Stimulated activated CD4-positive, alpha-beta T cell treated with anti-CD3 and anti-CD28 coated beads, Interleukin-1b, Interleukin-23, amount 100 ng/mL, for 1 hour (primary cell): ENCODE measurements at regions not wholly inside any gene's neighbourhood (a gene's known extent, or its start where the extent isn't known, plus 50 kb on each side); places are given as distances from the start of the nearest gene placed in this dataset.
"Not testable (repeated sequence)": the region's sequence is repeated elsewhere in the genome, so short reads cannot be mapped to it uniquely, and the experiment has no call there.

Source experiments
- DNase-seq, 2 donors: peaks; one replicate each; pipeline ENCODE4 v3.0.0-alpha.2; 2020; ENCODE audit warnings: low read depth in 2 of 2

DNA sequence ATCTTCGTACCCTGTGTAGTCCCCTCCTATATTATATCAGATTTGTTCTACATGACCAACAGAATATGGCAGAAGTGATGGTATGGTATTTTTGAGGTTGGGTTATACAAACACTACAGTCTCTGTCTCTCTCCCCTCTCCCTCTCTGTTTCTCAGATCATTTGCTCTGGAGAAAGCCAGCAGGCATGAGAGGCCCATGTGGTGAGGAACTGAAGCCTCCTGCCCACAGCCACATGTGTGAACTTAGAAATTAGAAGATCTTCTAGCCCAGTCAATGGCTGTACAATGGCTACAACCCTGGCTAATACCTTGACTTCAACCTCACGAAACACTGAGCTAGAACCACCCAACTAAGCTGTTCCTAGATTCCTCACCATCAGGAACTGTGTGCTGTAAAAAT lies 250.6 kb downstream of the SMAD2 start:
- no peak for DNase-seq

DNA sequence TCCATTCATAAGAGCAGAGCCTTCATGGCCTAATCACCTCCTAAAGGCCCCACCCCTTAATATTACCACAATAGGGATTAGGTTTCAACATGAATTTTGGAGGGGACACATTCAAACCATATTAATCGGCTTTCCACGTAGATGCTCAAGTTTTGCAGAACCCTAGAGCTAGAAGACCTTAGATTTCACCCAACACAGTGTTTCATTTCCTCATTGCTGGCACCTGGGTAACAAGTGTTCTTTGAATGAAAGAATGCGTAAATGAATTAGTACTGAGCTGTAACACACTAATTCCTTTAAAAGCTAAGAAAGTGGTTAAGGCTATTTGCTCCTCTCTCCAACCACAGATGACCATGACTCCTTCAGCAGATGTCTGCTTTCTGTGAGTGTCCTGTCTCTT lies 252.5 kb downstream of the SMAD2 start:
- DNase-seq = no peak

- no peak for DNase-seq
These were observed 260.6 kb downstream of the SMAD2 start for GRCh38 chr18:47669815-47670214.

GRCh38 chr18:47658498-47658897 lies 272.0 kb downstream of the SMAD2 start:
- no peak for DNase-seq

- no peak for DNase-seq
These were observed 275.5 kb downstream of the SMAD2 start for GRCh38 chr18:47654988-47655387.

DNA sequence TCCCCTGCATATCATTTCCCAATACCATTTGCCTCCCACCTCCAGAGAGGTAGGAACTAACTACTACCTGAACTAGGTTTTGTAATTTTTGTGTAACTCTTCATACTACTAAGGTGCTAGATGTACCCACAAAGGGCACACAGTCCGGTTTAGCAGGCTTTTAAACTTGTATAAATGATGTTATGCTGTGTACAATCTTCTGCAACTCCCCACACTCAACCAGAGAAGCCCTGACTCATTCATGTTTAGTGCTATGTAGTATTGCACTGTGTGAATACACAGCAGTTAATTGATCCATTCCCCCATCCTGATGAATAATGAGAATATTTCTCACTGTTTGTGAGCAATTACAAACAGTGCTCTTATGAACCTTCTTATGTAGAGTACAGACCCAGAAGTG lies 285.6 kb downstream of the SMAD2 start:
- no peak for DNase-seq

GRCh38 chr18:47637551-47637950 lies 292.9 kb downstream of the SMAD2 start:
- DNase-seq = not testable (repeated sequence)

DNA sequence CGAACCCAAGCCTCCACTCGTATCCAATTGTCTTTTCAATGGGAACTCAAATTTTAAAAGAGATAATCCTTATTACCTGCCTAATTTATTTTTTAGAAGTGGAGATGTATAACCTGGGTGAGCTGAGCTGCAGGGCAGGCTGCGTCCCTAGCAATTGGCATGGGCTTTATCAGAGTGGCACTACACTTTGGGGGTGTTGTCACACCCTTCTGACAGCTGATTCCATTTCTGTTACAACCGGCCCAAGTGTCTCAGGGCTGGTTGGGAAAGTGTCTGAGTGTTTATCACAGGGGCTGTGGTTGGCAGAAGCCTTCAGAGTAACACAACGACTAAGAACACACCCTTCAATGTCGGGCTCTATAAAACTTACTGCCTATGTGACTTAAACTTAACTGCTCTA lies 295.0 kb downstream of the SMAD2 start:
- DNase-seq = no peak

DNA sequence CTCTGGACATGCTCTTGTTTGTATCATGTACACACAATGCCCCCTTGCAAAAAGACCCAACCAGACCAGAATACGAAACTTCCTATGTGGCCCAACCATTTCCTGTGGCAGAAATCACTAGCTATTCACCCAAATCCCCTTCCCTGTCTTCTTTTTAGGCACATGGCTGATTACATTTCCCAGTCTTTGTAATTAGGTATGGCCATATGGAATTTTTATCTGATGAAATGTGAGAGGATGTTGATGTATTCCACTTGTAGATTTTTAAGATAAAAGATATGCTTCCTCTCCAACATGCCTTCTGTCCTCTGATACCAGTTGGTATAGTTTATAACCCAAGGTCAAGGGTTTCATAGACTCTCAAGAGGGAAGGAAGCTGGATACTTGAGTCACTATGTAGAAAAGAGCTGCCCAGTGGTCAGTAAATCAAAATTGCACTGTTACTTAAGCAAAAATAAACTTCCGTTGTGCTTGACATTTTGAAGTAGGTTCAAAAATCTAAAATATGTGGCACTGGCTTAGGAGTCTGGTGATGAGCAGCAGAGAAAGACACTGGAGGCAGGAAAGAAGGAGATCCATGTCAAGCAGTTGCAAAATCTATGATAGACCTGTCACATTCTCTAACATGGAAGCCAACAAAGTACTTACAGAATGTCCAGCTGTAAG lies 297.4 kb downstream of the SMAD2 start:
- no peak for DNase-seq

- no peak for DNase-seq
These were observed 301.6 kb downstream of the SMAD2 start for GRCh38 chr18:47628893-47629292.

GRCh38 chr18:47628240-47628781 lies 302.1 kb downstream of the SMAD2 start:
- DNase-seq = no peak

GRCh38 chr18:47627030-47627429 lies 303.4 kb downstream of the SMAD2 start:
- DNase-seq = no peak

- no peak for DNase-seq
These were observed 310.5 kb downstream of the SMAD2 start for GRCh38 chr18:47619771-47620448.

DNA sequence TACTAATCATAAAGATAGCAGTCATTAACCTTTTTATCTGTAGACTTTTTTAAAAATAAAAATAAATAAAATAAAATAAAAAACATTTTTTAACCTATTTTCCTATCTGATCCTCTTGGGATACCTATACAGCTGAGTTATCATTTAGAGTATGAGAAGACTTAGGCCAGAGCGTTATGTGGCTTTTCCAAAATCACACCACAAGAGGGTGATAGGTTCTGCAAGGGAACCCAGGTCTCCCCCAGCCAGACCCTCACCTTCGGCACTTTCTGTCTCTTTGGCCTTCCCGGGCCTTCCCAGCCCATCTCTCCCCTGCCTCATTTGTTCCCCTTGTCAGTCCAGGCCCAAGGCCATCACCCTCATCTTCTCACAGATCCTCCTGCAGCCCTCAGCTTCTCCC lies 311.7 kb downstream of the SMAD2 start:
- no peak for DNase-seq

- DNase-seq = no peak
These were observed 315.4 kb downstream of the SMAD2 start for GRCh38 chr18:47615043-47615442.

- DNase-seq = no peak
These were observed 316.5 kb downstream of the SMAD2 start for GRCh38 chr18:47613929-47614328.

DNA sequence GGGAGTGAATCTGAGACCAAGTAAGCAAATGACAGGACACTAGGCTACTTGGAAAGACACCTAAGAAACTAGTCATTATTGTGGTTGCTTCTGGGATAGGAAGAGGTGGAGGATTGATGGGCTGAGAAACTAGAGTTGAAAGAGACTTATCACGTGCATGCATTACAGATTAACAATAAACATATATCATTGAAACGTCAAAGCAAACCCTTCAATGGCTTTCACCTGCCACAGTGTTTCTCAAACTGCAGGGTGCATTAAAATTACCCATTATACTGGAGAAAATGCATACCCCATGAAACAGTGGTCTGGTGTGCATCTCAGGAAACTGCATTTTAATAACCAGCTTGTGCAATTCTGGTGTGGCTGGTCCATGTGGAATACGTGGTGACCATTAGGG lies 318.8 kb downstream of the SMAD2 start:
- DNase-seq = no peak

DNA sequence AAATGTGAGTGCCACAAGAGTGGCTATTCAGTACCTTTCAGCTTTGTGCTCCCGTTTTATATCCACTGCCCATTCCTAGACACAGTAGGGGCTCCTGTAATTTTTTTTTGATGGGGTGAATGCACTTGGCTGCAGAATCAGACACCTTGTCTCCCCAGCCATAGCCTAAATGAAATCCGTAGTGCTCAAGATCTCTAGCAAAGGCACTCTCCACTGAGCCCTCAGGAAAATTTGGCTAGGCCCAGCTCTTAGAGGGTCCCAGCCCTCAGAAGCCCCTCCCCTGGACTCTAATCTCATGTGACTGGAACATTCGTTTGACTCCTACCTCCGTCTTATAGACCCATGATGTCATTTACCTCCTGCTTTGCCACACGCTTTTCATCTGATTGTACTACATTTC lies 323.9 kb downstream of the SMAD2 start:
- no peak for DNase-seq

GRCh38 chr18:47605093-47605492 lies 325.4 kb downstream of the SMAD2 start:
- DNase-seq = no peak

DNA sequence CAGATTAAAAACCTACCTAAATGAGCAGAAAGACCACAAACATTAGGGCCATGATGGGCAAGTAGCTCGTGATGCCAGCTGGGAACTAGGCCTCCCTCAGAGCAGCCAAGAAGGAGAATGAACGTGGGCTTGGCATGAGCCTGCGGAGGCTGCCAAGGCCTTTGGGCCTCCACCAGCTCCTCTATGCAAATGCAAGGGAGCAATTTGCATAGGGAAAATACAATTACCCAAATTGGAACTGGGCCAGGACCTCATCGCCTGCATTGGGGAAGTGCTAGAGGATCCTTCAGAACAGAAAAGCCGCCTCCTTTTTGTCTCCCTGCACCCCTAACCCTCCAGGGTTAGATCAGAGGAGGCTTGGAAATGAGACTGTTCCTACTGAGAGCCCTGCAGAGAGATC lies 326.4 kb downstream of the SMAD2 start:
- DNase-seq = no peak

GRCh38 chr18:47603158-47603557 lies 327.3 kb downstream of the SMAD2 start:
- no peak for DNase-seq

DNA sequence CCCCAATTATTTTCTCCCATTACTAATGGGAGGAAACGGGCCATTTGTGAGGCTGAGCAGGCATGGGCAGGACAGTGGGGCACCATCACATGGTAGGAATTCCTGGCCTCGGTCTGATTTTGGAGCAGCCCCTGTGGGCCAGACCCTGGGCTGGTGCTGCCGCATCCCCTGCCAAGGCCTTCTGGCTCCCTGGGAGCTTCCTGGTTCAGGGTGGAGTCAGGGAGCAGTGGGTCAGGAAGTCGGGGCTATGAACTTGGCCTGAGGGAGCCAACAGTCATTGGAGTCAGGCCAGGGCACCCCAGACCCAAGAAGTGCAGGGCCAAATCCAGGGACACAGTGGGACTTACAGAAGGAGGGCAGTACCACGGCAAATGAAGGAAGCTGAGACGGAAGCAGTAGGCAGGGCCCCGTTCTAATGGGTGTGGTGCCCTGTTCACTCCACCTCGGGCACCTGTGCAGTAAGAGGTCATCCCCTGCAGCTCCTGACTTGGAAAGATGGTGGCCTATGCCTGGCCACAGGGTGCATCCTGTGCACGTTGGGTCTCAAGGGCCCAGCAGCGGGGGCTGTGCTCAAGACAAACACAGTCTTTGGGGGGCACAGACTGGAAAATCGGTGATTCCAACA lies 328.1 kb downstream of the SMAD2 start:
- no peak for DNase-seq
